Duodenal mucosa (tissue), 2 donors: ENCODE measurements at regions not wholly inside any gene's neighbourhood (a gene's known extent, or its start where the extent isn't known, plus 50 kb on each side); places are given as distances from the start of the nearest gene placed in this dataset.

Experiments
- H3K27ac ChIP-seq: one replicate; pipeline ENCODE4 v1.7.0; 2013; ENCODE audit warnings: low read depth, low read length
- H3K27me3 ChIP-seq, 2 donors: one replicate each; pipeline ENCODE4 v1.7.0; 2013; ENCODE audit warnings: low read length in 2 of 2, control low read depth in 1 of 2; ENCODE audit not compliant: insufficient read depth in 2 of 2, control insufficient read depth in 1 of 2
- H3K36me3 ChIP-seq, 2 donors: one replicate each; pipeline ENCODE4 v1.7.0; 2013; ENCODE audit warnings: low read length in 2 of 2, control low read depth in 1 of 2; ENCODE audit not compliant: insufficient read depth in 2 of 2, control insufficient read depth in 1 of 2
- H3K4me1 ChIP-seq, 2 donors: one replicate each; pipeline ENCODE4 v1.7.0; 2013; ENCODE audit warnings: low read length in 2 of 2, control low read depth in 1 of 2; ENCODE audit not compliant: insufficient read depth in 2 of 2, control insufficient read depth in 1 of 2
- H3K4me3 ChIP-seq, 2 donors: one replicate each; pipeline ENCODE4 v1.7.0; 2013; ENCODE audit warnings: low read length in 2 of 2, low read depth in 1 of 2
- H3K9ac ChIP-seq, 2 donors: one replicate each; pipeline ENCODE4 v1.7.0; 2013; ENCODE audit warnings: low read length in 2 of 2, low read depth in 1 of 2
- H3K9me3 ChIP-seq, 2 donors: one replicate each; pipeline ENCODE4 v1.7.0; 2013; ENCODE audit warnings: low read length in 2 of 2, control low read depth in 1 of 2; ENCODE audit not compliant: control insufficient read depth in 1 of 2

- H3K27ac ChIP-seq: no peak overlapping the region
- no peaks in the 10 kb centered on the region for H3K27me3 ChIP-seq
- no peak overlapping the region for H3K4me3 ChIP-seq
- H3K9me3 ChIP-seq: no peaks in the 10 kb centered on the region
- H3K36me3 ChIP-seq: no peaks in the 10 kb centered on the region
- no peak overlapping the region for H3K9ac ChIP-seq
- no peaks in the 10 kb centered on the region for H3K4me1 ChIP-seq
Measured at GRCh38 chr2:138121666-138122661, 157.7 kb downstream of the HNMT start.

- Histone ChIP-seq H3K9me3 (no peaks in the 10 kb centered on the region), H3K4me1 (no peaks in the 10 kb centered on the region), H3K27ac (no peak overlapping the region), H3K9ac (no peak overlapping the region), H3K27me3 (no peaks in the 10 kb centered on the region), H3K36me3 (no peaks in the 10 kb centered on the region), H3K4me3 (no peak overlapping the region)
Measured at GRCh38 chr2:138122891-138123290, 158.6 kb downstream of the HNMT start.

GRCh38 chr2:138123741-138124140 is 159.5 kb downstream of the HNMT start:
- Histone ChIP-seq H3K27ac (no peak overlapping the region), H3K4me3 (no peak overlapping the region), H3K27me3 (no peaks in the 10 kb centered on the region), H3K9ac (no peak overlapping the region), H3K36me3 (no peaks in the 10 kb centered on the region), H3K9me3 (no peaks in the 10 kb centered on the region), H3K4me1 (no peaks in the 10 kb centered on the region)

GRCh38 chr2:138124521-138124920 is 160.2 kb downstream of the HNMT start:
- no peak overlapping the region for H3K27ac ChIP-seq
- H3K4me1 ChIP-seq: no peaks in the 10 kb centered on the region
- no peak overlapping the region for H3K4me3 ChIP-seq
- H3K27me3 ChIP-seq: no peaks in the 10 kb centered on the region
- no peak overlapping the region for H3K9ac ChIP-seq
- H3K36me3 ChIP-seq: no peaks in the 10 kb centered on the region
- no peaks in the 10 kb centered on the region for H3K9me3 ChIP-seq

GRCh38 chr2:138125306-138126288 is 161.3 kb downstream of the HNMT start:
- H3K27ac ChIP-seq: no peak overlapping the region

DNA sequence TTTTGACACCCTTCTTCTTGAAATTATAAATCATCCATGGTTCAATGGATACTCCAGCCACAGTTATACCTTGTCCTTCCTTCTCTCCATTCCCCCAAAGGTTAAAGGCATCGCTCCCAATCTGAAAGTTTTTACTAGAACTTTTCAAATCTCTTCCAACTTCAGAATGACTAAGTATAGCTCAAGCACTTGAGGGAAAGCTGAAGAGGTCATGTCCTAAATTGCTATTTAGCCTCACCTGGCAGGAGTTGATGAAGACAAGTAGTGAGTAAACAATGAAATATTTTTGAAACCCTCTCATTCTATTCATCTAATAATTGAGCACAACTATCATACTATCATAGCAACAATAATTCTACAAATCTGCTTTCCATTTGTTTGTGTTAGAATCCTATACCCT is 167.8 kb downstream of the HNMT start:
- H3K4me1 ChIP-seq: no peaks in the 10 kb centered on the region

More at GRCh38 chr2:138125306-138126288, 161.3 kb downstream of the HNMT start:
- H3K27me3 ChIP-seq: no peaks in the 10 kb centered on the region
- no peaks in the 10 kb centered on the region for H3K4me1 ChIP-seq
- no peak overlapping the region for H3K4me3 ChIP-seq
- no peaks in the 10 kb centered on the region for H3K36me3 ChIP-seq
- H3K9me3 ChIP-seq: no peaks in the 10 kb centered on the region
- no peak overlapping the region for H3K9ac ChIP-seq

DNA sequence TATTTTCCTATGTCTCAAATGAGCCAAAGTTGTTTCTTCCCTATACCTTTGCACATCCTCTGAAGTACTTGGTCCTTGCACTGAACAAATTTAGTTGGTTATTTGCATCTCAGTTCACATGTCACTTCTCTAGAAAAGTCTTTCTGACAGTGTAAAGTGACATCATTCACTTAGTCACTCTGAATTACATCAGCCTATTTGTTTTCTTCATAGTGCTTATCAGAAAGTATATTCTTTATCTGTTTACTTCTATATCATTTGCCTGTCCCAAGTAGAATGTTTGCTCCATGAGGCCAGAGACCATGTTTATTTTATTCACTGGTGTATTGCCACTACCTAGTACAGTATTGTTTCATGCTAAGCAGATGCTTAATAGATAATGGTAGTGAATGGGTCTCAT is 173.7 kb downstream of the HNMT start:
- Histone ChIP-seq H3K36me3 (no peaks in the 10 kb centered on the region), H3K9me3 (no peaks in the 10 kb centered on the region), H3K4me1 (no peaks in the 10 kb centered on the region), H3K4me3 (no peak overlapping the region), H3K27ac (no peak overlapping the region), H3K9ac (no peak overlapping the region), H3K27me3 (no peaks in the 10 kb centered on the region)

More for the DNA sequence above, 167.8 kb downstream of the HNMT start:
- no peaks in the 10 kb centered on the region for H3K36me3 ChIP-seq
- no peak overlapping the region for H3K4me3 ChIP-seq
- no peak overlapping the region for H3K27ac ChIP-seq
- no peak overlapping the region for H3K9ac ChIP-seq
- H3K9me3 ChIP-seq: no peaks in the 10 kb centered on the region
- H3K27me3 ChIP-seq: no peaks in the 10 kb centered on the region

DNA sequence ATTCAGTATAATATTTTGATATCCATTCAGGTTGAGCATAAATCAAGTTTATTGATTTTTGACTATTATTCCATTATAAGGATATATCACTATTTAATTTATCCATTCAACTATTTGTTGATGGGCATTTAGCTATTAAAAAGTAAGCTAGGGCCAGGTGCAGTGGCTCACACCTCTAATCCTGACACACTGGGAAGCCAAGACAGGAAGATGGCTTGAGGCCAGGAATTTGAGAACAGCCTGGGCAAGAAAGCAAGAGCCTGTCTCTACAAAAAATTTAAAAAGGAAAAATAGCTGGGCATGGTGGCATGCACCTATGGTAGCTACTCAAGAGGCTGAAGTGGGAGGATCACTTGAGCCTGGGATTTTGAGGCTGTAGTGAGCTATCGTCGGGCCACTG is 183.5 kb downstream of the HNMT start:
- no peak overlapping the region for H3K4me3 ChIP-seq
- no peak overlapping the region for H3K27ac ChIP-seq
- H3K9me3 ChIP-seq: no peaks in the 10 kb centered on the region
- H3K4me1 ChIP-seq: no peaks in the 10 kb centered on the region
- no peaks in the 10 kb centered on the region for H3K27me3 ChIP-seq
- H3K36me3 ChIP-seq: no peaks in the 10 kb centered on the region
- no peak overlapping the region for H3K9ac ChIP-seq

- no peak overlapping the region for H3K4me3 ChIP-seq
- H3K4me1 ChIP-seq: no peaks in the 10 kb centered on the region
- H3K9me3 ChIP-seq: no peaks in the 10 kb centered on the region
- H3K27ac ChIP-seq: no peak overlapping the region
- H3K9ac ChIP-seq: no peak overlapping the region
- H3K27me3 ChIP-seq: no peaks in the 10 kb centered on the region
- no peaks in the 10 kb centered on the region for H3K36me3 ChIP-seq
Measured at GRCh38 chr2:138155304-138155703, 191.0 kb downstream of the HNMT start.

GRCh38 chr2:138157372-138157771 is 193.1 kb downstream of the HNMT start:
- Histone ChIP-seq H3K9ac (no peak overlapping the region), H3K27me3 (no peaks in the 10 kb centered on the region), H3K27ac (no peak overlapping the region), H3K4me1 (no peaks in the 10 kb centered on the region), H3K4me3 (no peak overlapping the region), H3K9me3 (no peaks in the 10 kb centered on the region), H3K36me3 (no peaks in the 10 kb centered on the region)
